NAMALWA (cell line): ENCODE measurements at regions not wholly inside any gene's neighbourhood (a gene's known extent, or its start where the extent isn't known, plus 50 kb on each side); places are given as distances from the start of the nearest gene placed in this dataset.
A peak's percentile ranks its signal among the peaks of the same experiment; 100 is the strongest.
"Not testable (repeated sequence)": the region's sequence is repeated elsewhere in the genome, so short reads cannot be mapped to it uniquely, and the experiment has no call there.

Experiments used
- DNase-seq: peaks from one replicate; pipeline ENCODE4 v3.0.0-alpha.2; 2015; ENCODE audit warnings: low spot score

GRCh38 chr6:93675856-93676417, 256.6 kb upstream of the EPHA7 start:
- no peak for DNase-seq

- DNase-seq, result no peak
Measured at GRCh38 chr6:93663111-93663510, 243.8 kb upstream of the EPHA7 start.

DNA sequence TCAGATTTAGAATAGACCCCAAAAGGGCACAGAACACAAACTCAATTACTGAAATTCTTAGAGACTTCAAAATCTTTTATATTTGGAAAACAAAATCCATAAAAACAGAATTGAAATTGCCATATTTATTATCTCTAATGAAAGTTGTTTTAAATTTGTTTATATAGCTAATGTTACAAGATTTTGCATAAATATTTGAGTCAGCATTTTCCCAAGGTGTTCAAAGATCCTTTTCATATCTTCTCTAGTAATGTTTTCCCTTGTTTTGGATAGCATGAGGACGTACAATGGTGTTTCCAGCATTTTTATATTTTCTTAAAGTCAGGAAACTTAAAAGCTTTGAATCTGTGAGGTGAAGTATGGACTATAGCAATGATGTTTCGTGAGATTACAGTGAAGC, 235.2 kb upstream of the EPHA7 start:
- no peak for DNase-seq

DNA sequence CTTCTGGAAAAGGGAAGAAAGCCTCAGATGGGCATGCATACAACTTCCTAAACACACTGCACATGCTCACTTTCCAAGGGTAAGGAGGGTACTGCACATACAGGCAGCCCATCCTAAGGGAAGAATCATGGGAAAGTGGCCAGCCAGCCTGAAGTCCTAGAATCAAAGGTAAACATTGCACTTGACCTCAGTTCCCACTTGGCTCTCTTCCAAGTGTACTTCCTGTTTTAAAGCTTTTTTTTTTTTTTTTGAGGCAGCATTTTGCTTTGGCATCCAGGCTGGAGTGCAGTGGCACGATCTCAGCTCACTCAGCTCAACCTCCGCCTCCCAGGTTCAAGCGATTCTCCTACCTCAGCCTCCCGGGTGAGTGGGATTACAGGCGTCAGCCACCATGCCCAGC, 225.3 kb upstream of the EPHA7 start:
- DNase-seq, result no peak

DNA sequence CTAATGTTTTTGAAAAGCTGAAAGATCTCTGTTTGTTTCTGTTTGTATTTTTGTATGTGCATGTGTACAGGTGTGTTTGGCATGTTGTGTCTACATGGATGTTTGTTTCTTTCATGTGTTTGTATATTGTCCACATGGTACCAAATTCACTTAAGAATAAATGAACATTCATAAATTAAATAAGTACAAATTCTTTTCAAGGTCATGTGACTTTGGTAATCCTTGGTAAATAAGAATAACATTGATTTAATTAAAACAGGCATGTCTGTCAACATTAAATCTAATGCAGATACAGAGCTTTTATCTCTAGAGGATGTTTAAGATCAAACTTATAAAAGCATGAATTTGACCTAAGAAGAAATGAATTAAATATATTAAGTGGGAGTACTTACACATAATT, 219.8 kb upstream of the EPHA7 start:
- no peak for DNase-seq

- DNase-seq, result not testable (repeated sequence)
Measured at GRCh38 chr6:93636987-93637664, 217.8 kb upstream of the EPHA7 start.

DNA sequence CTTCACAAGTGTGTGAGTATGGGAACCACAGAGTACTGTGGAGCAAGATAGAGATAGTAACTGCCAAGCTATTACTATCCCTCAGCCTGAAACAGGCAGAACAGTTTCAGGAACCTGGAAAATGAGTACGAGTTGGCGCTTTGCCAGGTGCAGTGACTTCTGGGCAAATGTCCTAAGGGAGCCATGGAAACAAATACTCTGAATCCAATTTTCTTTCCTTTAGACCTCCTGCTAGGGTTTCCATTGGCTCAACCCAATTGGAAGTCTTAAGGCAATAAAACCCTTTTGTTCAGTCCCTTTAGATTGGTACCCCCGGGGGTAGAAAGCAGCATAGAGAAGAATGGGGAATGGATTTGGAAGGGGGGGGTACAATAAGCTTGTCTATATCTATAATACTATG, 205.0 kb upstream of the EPHA7 start:
- DNase-seq, result no peak

GRCh38 chr6:93621442-93621841, 202.1 kb upstream of the EPHA7 start:
- peak; percentile 3 for DNase-seq

GRCh38 chr6:93604951-93605350, 185.6 kb upstream of the EPHA7 start:
- DNase-seq, result no peak

GRCh38 chr6:93592417-93592816, 173.1 kb upstream of the EPHA7 start:
- no peak for DNase-seq

DNA sequence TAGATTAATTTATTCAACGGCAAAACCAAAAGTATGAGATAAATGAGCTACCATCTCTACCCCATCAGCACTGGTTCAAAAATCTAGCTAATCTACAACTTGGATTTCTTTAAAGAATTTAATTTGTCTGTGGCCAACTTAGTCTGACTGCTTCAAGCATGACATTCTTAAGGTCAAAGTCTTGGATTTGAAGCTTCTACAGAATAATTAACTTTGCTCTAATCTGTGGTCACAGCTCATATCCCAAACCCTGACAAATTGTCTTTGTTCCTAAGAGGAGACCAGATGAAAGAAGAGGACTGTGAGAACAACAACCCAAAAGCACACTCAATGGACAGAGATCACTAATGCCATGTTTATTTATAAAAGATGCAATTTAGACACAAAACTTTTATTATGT, 166.9 kb upstream of the EPHA7 start:
- DNase-seq, result no peak

DNA sequence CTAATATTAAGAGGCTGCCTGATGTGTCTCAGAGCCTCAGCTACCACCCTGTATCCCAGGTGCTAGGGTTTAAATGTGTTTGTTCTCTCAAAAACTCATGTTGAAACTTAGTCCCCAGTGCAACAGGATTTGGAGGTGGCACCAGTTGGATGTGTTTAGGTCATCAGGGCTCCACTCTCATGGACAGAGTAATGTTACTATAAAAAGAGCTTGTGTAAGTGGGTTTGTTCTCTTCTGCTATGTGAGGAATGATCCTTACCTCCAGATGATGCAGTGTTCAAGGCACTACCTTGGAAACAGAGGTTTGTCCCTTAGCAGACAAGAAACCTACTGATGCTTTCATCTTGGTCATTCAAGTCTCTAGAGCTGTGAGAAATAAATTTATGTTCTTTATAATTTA, 164.9 kb upstream of the EPHA7 start:
- no peak for DNase-seq

- no peak for DNase-seq
Measured at GRCh38 chr6:93581371-93581770, 162.0 kb upstream of the EPHA7 start.

- DNase-seq, result no peak
Measured at GRCh38 chr6:93580446-93580845, 161.1 kb upstream of the EPHA7 start.

- no peak for DNase-seq
Measured at GRCh38 chr6:93575495-93576267, 156.3 kb upstream of the EPHA7 start.

GRCh38 chr6:93574299-93574698, 154.9 kb upstream of the EPHA7 start:
- no peak for DNase-seq

DNA sequence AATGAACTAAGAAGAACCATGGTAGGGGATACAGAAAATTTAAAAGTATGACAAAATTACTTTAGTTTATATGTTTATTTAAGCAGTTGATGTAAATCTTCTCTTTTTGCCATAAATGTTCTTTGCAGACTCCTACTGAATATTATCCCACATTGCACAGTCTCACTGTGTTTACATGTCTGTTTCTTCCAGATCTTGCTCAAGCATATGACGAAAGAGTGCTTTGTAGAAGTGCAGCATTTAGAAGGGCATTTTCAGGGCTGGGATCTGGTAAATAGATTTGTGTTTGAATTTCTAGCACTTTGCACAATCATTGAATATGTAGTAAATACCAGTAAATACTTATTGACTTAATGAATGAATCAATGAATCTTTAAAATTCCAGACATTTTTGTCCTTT, 152.0 kb upstream of the EPHA7 start:
- DNase-seq, result no peak

- DNase-seq, result no peak
Measured at GRCh38 chr6:93568169-93568568, 148.8 kb upstream of the EPHA7 start.

DNA sequence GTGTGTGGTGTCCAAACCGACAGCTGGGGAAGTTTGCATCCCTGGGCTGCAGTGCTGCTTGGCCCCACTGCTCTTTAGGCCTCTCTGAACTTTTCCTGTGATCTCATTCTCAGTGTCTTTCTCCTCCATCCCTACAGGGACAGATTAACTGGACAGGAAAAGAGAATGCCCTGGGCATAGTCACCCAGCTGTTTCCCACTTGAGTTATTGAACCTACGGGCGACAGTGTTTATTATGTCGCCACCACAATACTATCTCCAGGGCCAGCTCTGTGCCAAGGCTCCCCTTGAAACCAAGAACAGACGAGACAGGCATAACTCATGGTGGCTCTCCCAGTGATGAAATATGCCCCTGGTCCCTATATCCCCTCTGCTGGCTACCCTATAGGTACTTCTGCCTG, 147.8 kb upstream of the EPHA7 start:
- DNase-seq, result no peak

DNA sequence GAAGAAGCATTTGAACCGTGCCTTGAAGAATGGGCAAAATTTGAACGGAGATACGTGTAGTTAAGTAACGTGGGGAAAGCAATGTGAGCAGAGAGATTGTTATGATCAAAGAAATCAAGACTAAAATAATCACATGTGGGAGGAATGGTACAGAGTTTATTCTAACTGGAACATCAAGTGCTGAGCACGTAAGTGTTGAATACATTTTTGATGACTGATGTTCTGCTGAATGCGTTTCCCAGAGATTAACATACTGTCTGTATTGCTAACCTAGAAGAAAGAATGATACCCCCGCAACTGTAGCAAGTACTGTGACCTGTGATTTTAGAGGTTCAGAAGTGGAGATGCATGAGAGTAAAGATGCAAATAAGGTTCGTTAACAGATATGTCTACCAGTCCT, 146.9 kb upstream of the EPHA7 start:
- DNase-seq, result no peak

GRCh38 chr6:93562582-93562981, 143.2 kb upstream of the EPHA7 start:
- no peak for DNase-seq

GRCh38 chr6:93555292-93555691, 135.9 kb upstream of the EPHA7 start:
- DNase-seq, result no peak

DNA sequence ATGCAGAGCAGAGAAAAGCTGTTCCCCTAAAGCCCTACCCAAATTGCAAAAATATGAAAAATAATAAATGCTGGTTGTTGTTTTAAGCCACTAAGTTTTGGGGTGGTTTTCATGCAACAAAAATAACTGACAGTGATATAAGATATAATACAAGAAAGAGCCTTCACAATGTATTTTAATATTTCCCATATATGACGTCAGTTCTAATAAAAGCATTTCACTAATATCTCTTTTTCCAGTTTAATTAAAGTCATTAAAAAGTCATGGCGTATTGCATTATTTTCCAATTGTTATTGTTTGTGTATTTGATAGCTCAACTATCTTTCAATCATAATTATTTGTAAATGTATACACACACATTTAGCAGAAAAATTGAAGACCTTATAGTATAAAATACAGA, 134.7 kb upstream of the EPHA7 start:
- DNase-seq, result no peak
